Peyer's patch (tissue), 4 donors: ENCODE measurements at regions not wholly inside any gene's neighbourhood (a gene's known extent, or its start where the extent isn't known, plus 50 kb on each side); places are given as distances from the start of the nearest gene placed in this dataset.

Source experiments
- DNase-seq, 3 donors: peaks; one replicate each; pipeline ENCODE4 v3.0.0-alpha.2; 2017 to 2019
- H3K27ac ChIP-seq, 4 donors: fragments of 200-600 bp; sonication (generic); one replicate each; pipeline ENCODE4 v1.5.1; 2016 to 2019
- H3K27me3 ChIP-seq, 2 donors: fragments of 200-600 bp; sonication (generic); one replicate each; pipeline ENCODE4 v1.5.1; 2019
- H3K36me3 ChIP-seq, 3 donors: fragments of 200-600 bp; sonication (generic); one replicate each; pipeline ENCODE4 v1.5.1; 2016 to 2019
- H3K4me1 ChIP-seq, 4 donors: fragments of 200-600 bp; sonication (generic); one replicate each; pipeline ENCODE4 v1.5.1; 2016 to 2019
- H3K4me3 ChIP-seq, 4 donors: fragments of 200-600 bp; sonication (generic); 1 replicate in 3 of 4; 2 replicates in 1 of 4; pipeline ENCODE4 v1.5.1; 2016 to 2019; ENCODE audit warnings: mild to moderate bottlenecking in 1 of 4
- H3K9me3 ChIP-seq, 4 donors: fragments of 200-600 bp; sonication (generic); one replicate each; pipeline ENCODE4 v1.5.1; 2016 to 2019; ENCODE audit warnings: mild to moderate bottlenecking in 1 of 4
- CTCF ChIP-seq, 6 experiments: fragments of 450-650 bp in 4 of 6; fragments of 200-600 bp in 2 of 6; sonication (generic) in 1 of 6; IDR thresholded peaks; one replicate each; pipeline ENCODE4 v1.5.1; 2017 to 2019; ENCODE audit warnings: antibody characterized with exemption in 6 of 6, mild to moderate bottlenecking in 3 of 6, moderate library complexity in 1 of 6
- POLR2A ChIP-seq, 2 donors: fragments of 450-650 bp; IDR thresholded peaks; one replicate each; pipeline ENCODE4 v1.5.1; 2017; ENCODE audit warnings: antibody characterized with exemption in 2 of 2, mild to moderate bottlenecking in 2 of 2, moderate library complexity in 2 of 2

- Histone ChIP-seq H3K27ac (no peak overlapping the region), H3K4me3 (no peak overlapping the region), H3K4me1 (no peaks in the 10 kb centered on the region), H3K36me3 (no peaks in the 10 kb centered on the region), H3K27me3 (no peaks in the 10 kb centered on the region), H3K9me3 (no peaks in the 10 kb centered on the region)
- TF ChIP-seq CTCF (IDR thresholded peaks at IDR 0.05) (no peak), POLR2A (IDR thresholded peaks at IDR 0.05) (no peak)
- DNase-seq = no peak
Observed at GRCh38 chr1:165069829-165070228, 286.7 kb downstream of the LMX1A start.

GRCh38 chr1:165068741-165069140 is 287.8 kb downstream of the LMX1A start:
- Histone ChIP-seq H3K9me3 (no peaks in the 10 kb centered on the region), H3K4me3 (no peak overlapping the region), H3K27ac (no peak overlapping the region), H3K4me1 (no peaks in the 10 kb centered on the region), H3K27me3 (no peaks in the 10 kb centered on the region), H3K36me3 (no peaks in the 10 kb centered on the region)
- no peak for TF ChIP-seq CTCF (IDR thresholded peaks at IDR 0.05)
- no peak for TF ChIP-seq POLR2A (IDR thresholded peaks at IDR 0.05)
- DNase-seq = no peak

GRCh38 chr1:165067829-165068228 is 288.7 kb downstream of the LMX1A start:
- H3K9me3 ChIP-seq = no peaks in the 10 kb centered on the region
- H3K27ac ChIP-seq = no peak overlapping the region
- H3K4me3 ChIP-seq = no peak overlapping the region
- H3K4me1 ChIP-seq = no peaks in the 10 kb centered on the region
- no peaks in the 10 kb centered on the region for H3K27me3 ChIP-seq
- TF ChIP-seq CTCF (IDR thresholded peaks at IDR 0.05) = no peak
- no peak for TF ChIP-seq POLR2A (IDR thresholded peaks at IDR 0.05)
- no peaks in the 10 kb centered on the region for H3K36me3 ChIP-seq
- DNase-seq = no peak

- no peaks in the 10 kb centered on the region for H3K36me3 ChIP-seq
- no peak for TF ChIP-seq POLR2A (IDR thresholded peaks at IDR 0.05)
- TF ChIP-seq CTCF (IDR thresholded peaks at IDR 0.05) = no peak
- H3K27me3 ChIP-seq = no peaks in the 10 kb centered on the region
- H3K27ac ChIP-seq = no peak overlapping the region
- H3K4me3 ChIP-seq = no peak overlapping the region
- no peaks in the 10 kb centered on the region for H3K9me3 ChIP-seq
- no peaks in the 10 kb centered on the region for H3K4me1 ChIP-seq
- no peak for DNase-seq
Observed at GRCh38 chr1:165063181-165063965, 293.1 kb downstream of the LMX1A start.

GRCh38 chr1:165062346-165062745 is 294.2 kb downstream of the LMX1A start:
- TF ChIP-seq CTCF (IDR thresholded peaks at IDR 0.05) (no peak), POLR2A (IDR thresholded peaks at IDR 0.05) (no peak)
- H3K27me3 ChIP-seq = no peaks in the 10 kb centered on the region
- H3K9me3 ChIP-seq = no peaks in the 10 kb centered on the region
- H3K4me1 ChIP-seq = no peaks in the 10 kb centered on the region
- H3K4me3 ChIP-seq = no peak overlapping the region
- no peak for DNase-seq
- no peaks in the 10 kb centered on the region for H3K36me3 ChIP-seq
- no peak overlapping the region for H3K27ac ChIP-seq
